H1 (cell line): ENCODE measurements at regions not wholly inside any gene's neighbourhood (a gene's known extent, or its start where the extent isn't known, plus 50 kb on each side); places are given as distances from the start of the nearest gene placed in this dataset.

Source experiments
- CBX5 ChIP-seq: fragments of 300-800, 300-1000 bp; sonication (generic); IDR thresholded peaks from 2 replicates; pipeline ENCODE4 v1.7.1; 2016; ENCODE audit warnings: antibody characterized with exemption, low read length, low read depth
- CEBPB ChIP-seq: IDR thresholded peaks from 2 replicates; pipeline ENCODE4 v1.6.1; 2012; ENCODE audit warnings: low read depth, low read length
- CHD7 ChIP-seq: fragments of 300-600 bp; sonication (generic); IDR thresholded peaks from 2 replicates; pipeline ENCODE4 v1.7.1; 2012; ENCODE audit warnings: low read length, moderate library complexity, mild to moderate bottlenecking, inconsistent platforms; ENCODE audit not compliant: insufficient replicate concordance
- E2F6 ChIP-seq: IDR thresholded peaks from 2 replicates; pipeline ENCODE4 v1.6.1; 2012; ENCODE audit warnings: inconsistent platforms
- POU5F1 ChIP-seq: IDR thresholded peaks from 2 replicates; pipeline ENCODE4 v1.6.1; 2011; ENCODE audit warnings: low read depth, mild to moderate bottlenecking, low read length, moderate library complexity

- TF ChIP-seq CHD7 (no peak), CBX5 (no peak), POU5F1 (no peak), E2F6 (no peak), CEBPB (no peak)
Measured at GRCh38 chr5:118236108-118236849, 752.1 kb downstream of the DTWD2 start (continued).
